ENCODE measurements at regions not wholly inside any gene's neighbourhood (a gene's known extent, or its start where the extent isn't known, plus 50 kb on each side); places are given as distances from the start of the nearest gene placed in this dataset.

DNA sequence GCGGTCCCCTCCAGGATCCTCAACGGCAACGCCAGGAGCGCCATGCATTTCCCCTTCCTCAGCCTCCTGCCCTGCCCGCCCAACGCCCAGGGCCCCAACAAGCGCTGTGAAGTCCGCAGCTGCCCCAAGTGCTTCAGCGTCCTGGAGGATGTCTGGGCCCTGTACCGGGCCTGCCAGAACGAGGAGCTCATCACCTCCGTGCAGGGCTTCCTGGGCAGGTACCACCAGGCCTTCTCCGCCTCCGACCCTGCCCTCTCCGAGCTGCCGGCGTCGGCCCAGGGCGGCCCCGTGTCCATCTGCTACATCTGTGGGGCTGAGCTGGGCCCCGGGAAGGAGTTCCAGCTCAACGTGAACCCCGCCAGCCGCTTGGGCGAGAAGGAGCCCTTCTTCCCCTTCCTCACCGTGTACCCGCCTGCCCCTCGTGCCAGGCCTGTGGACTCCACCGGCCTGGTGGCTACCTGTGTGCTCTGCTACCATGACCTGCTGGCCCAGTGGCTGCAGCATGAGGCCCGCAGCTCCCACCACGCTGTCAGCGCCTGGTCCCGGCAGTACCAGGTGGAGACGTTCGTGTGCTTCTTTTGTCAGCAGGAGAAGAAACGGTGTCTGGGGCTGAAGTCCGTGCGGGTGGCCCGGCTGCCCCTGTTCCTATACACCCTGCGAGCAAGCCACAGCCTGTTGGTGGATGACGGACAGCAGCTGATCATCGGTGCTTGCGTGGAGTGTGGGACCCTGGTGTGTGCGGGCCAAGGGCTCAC lies 58.9 kb upstream of the CIBAR2 start:
- H3K4me1 Mint-ChIP-seq (ENCODE audit: unreplicated experiment), result peaks cover 67% of the 10 kb centered on the region
- H3K27ac Mint-ChIP-seq (ENCODE audit: unreplicated experiment), result no peak overlapping the region
- peaks cover 28% of the 10 kb centered on the region for H3K27me3 Mint-ChIP-seq (ENCODE audit: unreplicated experiment)
- no peaks in the 10 kb centered on the region for H3K9me3 Mint-ChIP-seq (ENCODE audit: unreplicated experiment)
- DNase-seq (ENCODE audit: low spot score), result no peak
- TF ChIP-seq, protein P1, sequence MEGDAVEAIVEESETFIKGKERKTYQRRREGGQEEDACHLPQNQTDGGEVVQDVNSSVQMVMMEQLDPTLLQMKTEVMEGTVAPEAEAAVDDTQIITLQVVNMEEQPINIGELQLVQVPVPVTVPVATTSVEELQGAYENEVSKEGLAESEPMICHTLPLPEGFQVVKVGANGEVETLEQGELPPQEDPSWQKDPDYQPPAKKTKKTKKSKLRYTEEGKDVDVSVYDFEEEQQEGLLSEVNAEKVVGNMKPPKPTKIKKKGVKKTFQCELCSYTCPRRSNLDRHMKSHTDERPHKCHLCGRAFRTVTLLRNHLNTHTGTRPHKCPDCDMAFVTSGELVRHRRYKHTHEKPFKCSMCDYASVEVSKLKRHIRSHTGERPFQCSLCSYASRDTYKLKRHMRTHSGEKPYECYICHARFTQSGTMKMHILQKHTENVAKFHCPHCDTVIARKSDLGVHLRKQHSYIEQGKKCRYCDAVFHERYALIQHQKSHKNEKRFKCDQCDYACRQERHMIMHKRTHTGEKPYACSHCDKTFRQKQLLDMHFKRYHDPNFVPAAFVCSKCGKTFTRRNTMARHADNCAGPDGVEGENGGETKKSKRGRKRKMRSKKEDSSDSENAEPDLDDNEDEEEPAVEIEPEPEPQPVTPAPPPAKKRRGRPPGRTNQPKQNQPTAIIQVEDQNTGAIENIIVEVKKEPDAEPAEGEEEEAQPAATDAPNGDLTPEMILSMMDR (IDR thresholded peaks at IDR 0.05; ENCODE audit: unreplicated experiment), result no peak
- H3K36me3 Mint-ChIP-seq (ENCODE audit: low read depth, unreplicated experiment), result peaks cover 4% of the 10 kb centered on the region
- H3K4me3 Mint-ChIP-seq (ENCODE audit: unreplicated experiment), result peak overlapping the region; percentile 62

DNA sequence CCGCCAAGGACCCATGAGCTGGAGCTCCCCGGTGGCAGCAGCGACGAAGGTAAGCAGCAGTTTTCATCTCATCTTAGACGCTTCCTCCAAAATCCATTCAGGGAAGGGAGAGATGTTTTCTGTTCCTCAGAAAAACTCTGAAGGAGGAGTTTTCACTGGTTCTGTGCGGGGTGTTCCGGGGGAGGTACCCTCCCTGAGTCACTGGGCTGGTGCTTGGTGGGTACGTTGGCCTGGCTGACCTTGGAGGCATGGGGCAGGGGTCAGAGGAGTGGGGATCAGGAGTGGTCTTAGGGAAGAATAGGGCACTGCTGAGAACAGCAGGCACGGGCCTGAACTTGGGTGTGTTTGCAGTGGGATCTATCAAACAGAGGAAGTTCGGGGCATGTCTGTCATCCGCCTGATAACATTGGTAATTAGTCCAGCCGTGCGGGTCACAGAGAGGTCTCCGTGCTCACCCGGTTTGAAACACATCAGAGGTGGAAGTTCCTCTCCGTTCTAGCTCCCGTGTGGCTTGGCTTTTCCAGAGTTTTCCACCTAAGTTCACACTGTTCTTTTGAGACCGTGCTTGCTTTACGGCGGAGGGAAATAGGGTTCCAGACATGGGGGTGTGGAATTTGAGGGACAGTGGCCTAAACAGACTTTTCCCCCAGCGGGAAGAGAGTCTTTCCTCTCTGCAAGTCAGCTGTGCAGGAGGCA lies 59.6 kb upstream of the CIBAR2 start:
- peaks cover 67% of the 10 kb centered on the region for H3K4me1 Mint-ChIP-seq (ENCODE audit: unreplicated experiment)
- H3K27me3 Mint-ChIP-seq (ENCODE audit: unreplicated experiment), result peaks cover 28% of the 10 kb centered on the region
- H3K9me3 Mint-ChIP-seq (ENCODE audit: unreplicated experiment), result no peaks in the 10 kb centered on the region
- H3K4me3 Mint-ChIP-seq (ENCODE audit: unreplicated experiment), result peak overlapping the region; percentile 62
- no peak for DNase-seq (ENCODE audit: low spot score)
- peaks cover 4% of the 10 kb centered on the region for H3K36me3 Mint-ChIP-seq (ENCODE audit: low read depth, unreplicated experiment)
- TF ChIP-seq, protein P1 (IDR thresholded peaks at IDR 0.05; ENCODE audit: unreplicated experiment), result no peak
- H3K27ac Mint-ChIP-seq (ENCODE audit: unreplicated experiment), result peak overlapping the region; percentile 65

DNA sequence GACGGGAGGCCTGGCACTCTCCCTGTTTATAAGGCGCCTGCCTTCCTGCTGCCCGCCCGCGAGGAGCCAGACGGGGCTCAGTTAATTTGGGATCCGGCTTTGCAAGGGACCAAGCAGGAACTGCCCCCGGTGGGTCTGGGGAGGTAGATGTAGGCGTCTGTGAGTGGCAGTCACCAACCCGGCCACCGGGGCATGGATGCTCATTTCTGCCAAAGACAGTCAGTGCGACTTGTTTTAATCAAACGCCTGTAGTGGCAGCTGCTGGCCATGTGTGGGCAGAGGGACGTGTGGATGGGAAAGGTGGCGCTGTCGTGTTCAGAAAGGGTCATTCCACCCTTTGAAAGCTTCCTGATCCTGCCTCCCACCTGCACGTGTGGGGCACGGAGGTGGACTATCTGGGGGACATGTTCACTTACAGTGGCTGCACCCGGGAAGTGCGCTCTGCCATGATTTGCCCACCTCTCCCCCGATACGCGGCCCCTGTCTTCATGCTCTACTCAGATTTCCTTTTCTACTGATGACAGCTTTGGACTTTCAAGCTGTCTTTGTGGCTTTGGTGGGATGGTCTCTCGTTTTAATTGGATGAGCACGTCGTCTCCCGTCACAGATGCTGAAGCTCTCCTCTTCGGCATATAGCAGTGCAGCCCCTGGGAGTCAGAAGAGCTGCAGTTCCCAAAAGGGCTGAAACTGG lies 60.3 kb upstream of the CIBAR2 start:
- DNase-seq (ENCODE audit: low spot score), result no peak
- Mint-ChIP-seq H3K4me1 (ENCODE audit: unreplicated experiment) (peaks cover 65% of the 10 kb centered on the region), H3K36me3 (ENCODE audit: low read depth, unreplicated experiment) (peaks cover 4% of the 10 kb centered on the region), H3K27ac (ENCODE audit: unreplicated experiment) (peak overlapping the region; percentile 45), H3K27me3 (ENCODE audit: unreplicated experiment) (peaks cover 32% of the 10 kb centered on the region), H3K4me3 (ENCODE audit: unreplicated experiment) (peak overlapping the region; percentile 62), H3K9me3 (ENCODE audit: unreplicated experiment) (no peaks in the 10 kb centered on the region)
- TF ChIP-seq, protein P1 (IDR thresholded peaks at IDR 0.05; ENCODE audit: unreplicated experiment), result no peak

DNA sequence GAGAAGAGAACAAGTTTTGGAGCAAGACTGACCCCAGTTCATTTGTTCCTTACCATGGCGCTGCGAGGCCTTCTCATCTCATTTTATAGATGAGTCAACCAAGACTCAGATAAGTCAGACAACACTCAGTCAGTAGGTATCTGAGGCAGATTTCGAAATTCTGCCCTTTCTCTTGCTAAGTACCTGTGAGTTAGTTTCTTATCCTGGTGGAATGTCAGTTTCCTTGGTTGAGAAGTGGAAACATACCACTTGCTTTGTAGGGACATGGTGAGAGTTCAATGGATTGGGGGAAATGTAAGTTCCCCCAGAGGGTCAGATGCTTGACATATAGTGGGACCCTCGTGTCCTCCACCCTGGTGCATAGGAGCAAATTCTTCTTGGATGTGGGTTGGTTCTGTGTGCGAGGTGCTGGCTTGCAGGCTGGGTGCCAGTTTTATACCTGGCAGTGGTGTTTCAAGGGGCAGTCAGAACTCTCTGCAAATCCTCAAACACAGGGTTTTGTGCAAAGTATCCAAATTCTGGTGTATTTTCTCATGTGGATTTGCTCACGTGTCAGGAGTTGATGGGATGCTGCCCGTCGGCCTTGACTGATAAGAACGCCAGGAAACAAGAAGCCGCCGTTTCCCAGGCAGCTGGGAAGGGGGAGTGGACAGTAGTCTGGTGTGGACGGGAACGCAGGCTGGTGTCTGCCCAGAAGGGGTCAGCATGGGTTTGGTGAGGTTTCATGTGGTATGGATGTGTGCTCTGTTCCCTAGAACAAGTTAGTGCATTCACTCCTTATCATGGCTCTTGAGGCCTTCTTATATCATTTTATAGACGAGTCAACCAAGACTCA lies 61.1 kb upstream of the CIBAR2 start:
- TF ChIP-seq, protein P1 (IDR thresholded peaks at IDR 0.05; ENCODE audit: unreplicated experiment), result no peak
- peaks cover 31% of the 10 kb centered on the region for H3K27me3 Mint-ChIP-seq (ENCODE audit: unreplicated experiment)
- H3K4me3 Mint-ChIP-seq (ENCODE audit: unreplicated experiment), result peak overlapping the region; percentile 76
- H3K9me3 Mint-ChIP-seq (ENCODE audit: unreplicated experiment), result no peaks in the 10 kb centered on the region
- peaks cover 59% of the 10 kb centered on the region for H3K4me1 Mint-ChIP-seq (ENCODE audit: unreplicated experiment)
- DNase-seq (ENCODE audit: low spot score), result peak; percentile 55
- H3K36me3 Mint-ChIP-seq (ENCODE audit: low read depth, unreplicated experiment), result peaks cover 4% of the 10 kb centered on the region
- peak overlapping the region; percentile 98 for H3K27ac Mint-ChIP-seq (ENCODE audit: unreplicated experiment)

All from endothelial cell (in vitro differentiated cells).